Tibial nerve (tissue), 4 donors: ENCODE measurements at regions not wholly inside any gene's neighbourhood (a gene's known extent, or its start where the extent isn't known, plus 50 kb on each side); places are given as distances from the start of the nearest gene placed in this dataset.

ENCODE experiments used
- EP300 ChIP-seq, 2 donors: sonication (generic); formaldehyde crosslinking; IDR thresholded peaks; one replicate each; pipeline ENCODE4 v1.6.1; 2017; ENCODE audit warnings: antibody characterized with exemption in 2 of 2, mild to moderate bottlenecking in 1 of 2
- POLR2A ChIP-seq, 2 donors: fragments of 450-650 bp; IDR thresholded peaks; one replicate each; pipeline ENCODE4 v1.6.1; 2017; ENCODE audit warnings: antibody characterized with exemption in 2 of 2, mild to moderate bottlenecking in 2 of 2, moderate library complexity in 2 of 2
- TF ChIP-seq, protein P1 (sequence below), 5 experiments: fragments of 200-600 bp in 3 of 5; fragments of 450-650 bp in 2 of 5; sonication (generic) in 3 of 5; IDR thresholded peaks; one replicate each; pipeline ENCODE4 v1.5.1; 2016 to 2019; ENCODE audit warnings: antibody characterized with exemption in 5 of 5, mild to moderate bottlenecking in 3 of 5, moderate library complexity in 2 of 5

DNA sequence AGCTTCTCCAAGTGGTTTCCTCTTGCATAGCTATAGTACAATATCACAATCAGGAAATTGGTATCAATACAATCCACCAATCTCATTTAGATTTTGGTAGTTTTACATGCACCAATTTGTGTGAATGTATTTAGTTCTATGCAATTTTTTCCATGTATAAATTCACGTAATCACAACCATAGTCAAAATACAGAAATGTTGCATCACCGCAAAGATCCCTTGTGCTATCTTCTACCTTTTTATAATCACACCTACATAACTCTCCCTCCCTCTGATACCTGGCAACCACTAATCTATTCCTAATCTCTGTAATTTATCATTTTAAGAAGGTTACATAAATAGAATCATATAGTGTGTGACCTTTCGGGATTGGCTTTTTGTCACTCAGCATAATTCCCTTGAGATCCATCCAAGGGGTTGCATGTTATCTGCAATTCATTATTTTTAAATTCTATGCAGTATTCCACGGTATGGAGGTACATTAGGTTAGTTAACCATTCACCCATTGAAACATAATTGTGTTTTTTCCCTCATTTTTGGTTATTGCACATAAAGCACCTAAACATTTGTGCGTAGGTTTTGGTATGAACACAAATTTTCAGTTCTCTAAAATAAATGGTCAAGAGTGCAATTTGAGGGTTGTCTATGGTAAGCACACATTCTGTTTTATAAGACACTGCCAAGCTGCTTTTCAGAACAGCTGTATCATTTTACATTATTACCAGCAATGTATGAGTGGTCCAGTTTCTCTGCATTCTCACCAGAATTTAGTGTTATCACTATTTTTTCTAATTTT is 95.1 kb upstream of the SLC22A23 start:
- TF ChIP-seq, protein P1, sequence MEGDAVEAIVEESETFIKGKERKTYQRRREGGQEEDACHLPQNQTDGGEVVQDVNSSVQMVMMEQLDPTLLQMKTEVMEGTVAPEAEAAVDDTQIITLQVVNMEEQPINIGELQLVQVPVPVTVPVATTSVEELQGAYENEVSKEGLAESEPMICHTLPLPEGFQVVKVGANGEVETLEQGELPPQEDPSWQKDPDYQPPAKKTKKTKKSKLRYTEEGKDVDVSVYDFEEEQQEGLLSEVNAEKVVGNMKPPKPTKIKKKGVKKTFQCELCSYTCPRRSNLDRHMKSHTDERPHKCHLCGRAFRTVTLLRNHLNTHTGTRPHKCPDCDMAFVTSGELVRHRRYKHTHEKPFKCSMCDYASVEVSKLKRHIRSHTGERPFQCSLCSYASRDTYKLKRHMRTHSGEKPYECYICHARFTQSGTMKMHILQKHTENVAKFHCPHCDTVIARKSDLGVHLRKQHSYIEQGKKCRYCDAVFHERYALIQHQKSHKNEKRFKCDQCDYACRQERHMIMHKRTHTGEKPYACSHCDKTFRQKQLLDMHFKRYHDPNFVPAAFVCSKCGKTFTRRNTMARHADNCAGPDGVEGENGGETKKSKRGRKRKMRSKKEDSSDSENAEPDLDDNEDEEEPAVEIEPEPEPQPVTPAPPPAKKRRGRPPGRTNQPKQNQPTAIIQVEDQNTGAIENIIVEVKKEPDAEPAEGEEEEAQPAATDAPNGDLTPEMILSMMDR (IDR thresholded peaks at IDR 0.05): no peak
- TF ChIP-seq POLR2A (IDR thresholded peaks at IDR 0.05) (no peak), EP300 (IDR thresholded peaks at IDR 0.05) (no peak)
